Astrocyte of the spinal cord (primary cell): ENCODE measurements at regions not wholly inside any gene's neighbourhood (a gene's known extent, or its start where the extent isn't known, plus 50 kb on each side); places are given as distances from the start of the nearest gene placed in this dataset.
A peak's percentile ranks its signal among the peaks of the same experiment; 100 is the strongest.
"Not testable (repeated sequence)": the region's sequence is repeated elsewhere in the genome, so short reads cannot be mapped to it uniquely, and the experiment has no call there.

ENCODE experiments used
- DNase-seq: peaks from one replicate; pipeline ENCODE4 v3.0.0; 2011; ENCODE audit warnings: low read depth, low spot score
- H3K4me3 ChIP-seq: 2 replicates; pipeline ENCODE4 v1.5.1; 2011; ENCODE audit warnings: low read depth, mild to moderate bottlenecking, low read length, moderate library complexity
- CTCF ChIP-seq: IDR thresholded peaks from 2 replicates; pipeline ENCODE4 v1.5.1; 2012; ENCODE audit warnings: low read depth, mild to moderate bottlenecking, low read length, inconsistent platforms
- in situ Hi-C: cut with HindIII; loops from 2 replicates; pipeline ENCODE4 v1.10.0; 2017; ENCODE audit warnings: low sequenced_read_pairs

DNA sequence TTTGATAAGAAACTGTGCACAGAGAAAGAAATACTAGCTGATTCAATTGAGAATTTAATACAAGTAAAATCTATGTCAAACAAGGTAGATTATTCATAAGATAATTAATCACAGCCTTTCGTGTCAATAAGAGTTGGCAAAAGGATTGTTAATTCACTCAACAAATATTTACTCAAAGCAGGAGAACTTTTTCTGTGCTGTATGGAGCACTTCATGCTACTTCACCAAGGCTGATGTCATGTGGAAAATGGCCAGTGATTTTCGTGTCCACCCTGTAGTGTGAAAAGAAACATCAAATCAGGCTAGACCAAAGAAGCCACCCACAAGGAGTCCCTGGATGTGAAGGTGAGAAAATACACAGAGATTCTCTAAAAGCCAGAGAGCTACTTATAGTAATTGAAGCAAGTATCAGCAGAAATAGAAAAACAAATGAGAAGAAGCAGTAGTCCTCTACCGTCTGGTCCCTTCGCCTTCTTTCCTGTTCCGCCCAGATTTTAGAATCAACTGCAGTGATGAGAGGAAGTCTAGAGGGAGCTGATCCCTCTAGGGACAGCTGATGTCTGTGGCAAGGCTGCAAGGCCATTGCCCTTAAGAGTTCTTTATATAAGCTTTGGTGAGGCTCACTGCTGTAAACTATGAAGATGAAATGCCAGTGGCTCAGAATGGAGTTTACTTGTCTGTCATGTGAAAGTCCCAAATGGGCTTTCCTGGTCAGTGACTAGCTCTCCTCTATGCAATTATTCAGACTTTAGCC, 201.3 kb upstream of the APCDD1 start:
- no peak for TF ChIP-seq CTCF
- DNase-seq, result no peak
- in situ Hi-C loops, result no loop called here
- no peak overlapping the region for H3K4me3 ChIP-seq

- in situ Hi-C loops, H3K4me3 ChIP-seq, DNase-seq: not testable (repeated sequence)
Observed at GRCh38 chr18:10256276-10256675, 198.2 kb upstream of the APCDD1 start.

DNA sequence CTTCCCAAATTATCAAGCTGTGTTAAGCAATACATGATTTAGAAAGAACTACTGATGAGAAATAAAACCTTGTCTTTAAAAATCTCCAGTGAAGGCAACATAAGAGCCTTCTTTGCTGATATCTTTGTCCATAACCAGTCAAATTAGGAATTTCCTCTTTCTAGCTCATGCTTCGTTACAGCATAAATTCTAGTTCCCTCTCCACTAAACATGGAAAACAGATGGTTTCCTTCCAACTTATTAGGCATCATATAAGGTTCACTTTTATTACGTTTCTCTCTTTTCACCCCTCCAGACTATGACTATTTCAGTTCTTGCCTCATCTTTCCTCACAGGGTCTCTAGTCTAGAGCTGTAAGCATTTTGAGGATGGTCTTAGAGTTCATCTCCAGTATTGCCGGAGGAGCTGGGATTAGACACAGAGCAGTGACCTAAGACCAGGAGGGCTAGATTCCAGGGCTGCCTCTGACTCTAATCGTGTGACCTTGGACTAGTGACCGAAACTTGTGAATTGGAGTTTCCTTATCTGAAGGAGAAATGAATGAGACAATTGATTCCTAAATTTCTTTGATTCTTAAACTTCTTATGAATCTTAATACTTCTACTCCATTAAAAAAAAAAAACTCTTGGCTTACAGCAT, 195.5 kb upstream of the APCDD1 start:
- TF ChIP-seq CTCF, result no peak
- in situ Hi-C loops, result no loop called here
- DNase-seq, result no peak
- no peak overlapping the region for H3K4me3 ChIP-seq

DNA sequence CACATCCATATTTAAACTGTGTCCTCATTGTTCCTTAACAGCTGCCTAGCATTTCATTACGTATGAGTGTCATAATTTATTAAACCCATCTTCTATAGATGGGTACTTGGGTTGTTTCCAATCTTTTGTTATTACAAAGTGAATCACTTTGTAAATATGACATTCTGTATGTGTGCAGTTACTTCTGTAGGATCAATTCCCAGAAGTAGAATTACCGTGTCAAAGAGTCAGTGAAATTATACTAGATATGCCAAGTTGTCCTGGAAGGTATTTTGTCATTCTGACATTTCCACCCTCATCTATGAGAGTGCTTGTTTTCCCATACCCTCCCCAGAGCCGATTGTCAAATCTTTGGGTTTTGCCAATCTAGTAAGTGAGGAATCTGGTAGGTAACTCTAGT, 194.5 kb upstream of the APCDD1 start:
- DNase-seq, result peak; percentile 7
- H3K4me3 ChIP-seq, result no peak overlapping the region
- in situ Hi-C loops, result no loop called here
- TF ChIP-seq CTCF, result no peak

GRCh38 chr18:10261344-10262276, 192.8 kb upstream of the APCDD1 start:
- DNase-seq, result no peak
- TF ChIP-seq CTCF, result no peak
- no peak overlapping the region for H3K4me3 ChIP-seq
- in situ Hi-C loops, result no loop called here

GRCh38 chr18:10262566-10262965, 191.9 kb upstream of the APCDD1 start:
- H3K4me3 ChIP-seq, result no peak overlapping the region
- no peak for DNase-seq
- TF ChIP-seq CTCF, result no peak
- in situ Hi-C loops, result no loop called here
